ENCODE measurements at regions not wholly inside any gene's neighbourhood (a gene's known extent, or its start where the extent isn't known, plus 50 kb on each side); places are given as distances from the start of the nearest gene placed in this dataset.

DNA sequence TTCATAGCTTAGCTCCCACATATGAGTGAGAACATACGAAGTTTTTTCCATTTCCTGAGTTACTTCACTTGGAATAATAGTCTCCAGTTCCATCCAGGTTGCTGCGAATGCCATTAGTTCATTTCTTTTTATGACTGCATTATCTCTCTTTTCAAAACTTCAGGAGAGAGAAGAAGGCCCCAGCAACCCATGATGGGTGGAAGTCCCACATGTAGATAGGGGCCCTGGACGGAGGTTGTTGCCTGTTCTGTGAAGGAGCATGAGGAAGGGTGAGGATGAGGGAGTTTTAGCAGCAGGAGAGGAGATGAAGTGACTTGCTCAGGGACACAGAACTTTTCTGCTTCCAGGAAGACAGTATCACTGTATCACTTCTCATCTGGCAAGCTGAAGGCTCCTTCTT, 102.2 kb upstream of the KLF4 start:
- CTCF ChIA-PET, result no interaction called here
- POLR2A ChIA-PET, result no interaction called here
- no peak for TF ChIP-seq ZNF155 (tag by site-specific recombination; IDR thresholded peaks at IDR 0.05)
- TF ChIP-seq TCF7L2 (IDR thresholded peaks at IDR 0.05; ENCODE audit: borderline replicate concordance, low read depth, low read length), result no peak
- no peak for TF ChIP-seq ZNF555 (tag by site-specific recombination; conservative IDR thresholded peaks at IDR 0.05)
- no peak for TF ChIP-seq ZNF837 (tag by site-specific recombination; IDR thresholded peaks at IDR 0.05)
- no peak for TF ChIP-seq SP7 (tag by site-specific recombination; IDR thresholded peaks at IDR 0.05)
- TF ChIP-seq, protein P1, sequence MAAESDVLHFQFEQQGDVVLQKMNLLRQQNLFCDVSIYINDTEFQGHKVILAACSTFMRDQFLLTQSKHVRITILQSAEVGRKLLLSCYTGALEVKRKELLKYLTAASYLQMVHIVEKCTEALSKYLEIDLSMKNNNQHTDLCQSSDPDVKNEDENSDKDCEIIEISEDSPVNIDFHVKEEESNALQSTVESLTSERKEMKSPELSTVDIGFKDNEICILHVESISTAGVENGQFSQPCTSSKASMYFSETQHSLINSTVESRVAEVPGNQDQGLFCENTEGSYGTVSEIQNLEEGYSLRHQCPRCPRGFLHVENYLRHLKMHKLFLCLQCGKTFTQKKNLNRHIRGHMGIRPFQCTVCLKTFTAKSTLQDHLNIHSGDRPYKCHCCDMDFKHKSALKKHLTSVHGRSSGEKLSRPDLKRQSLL (tag by site-specific recombination; IDR thresholded peaks at IDR 0.05), result no peak
- no peak for TF ChIP-seq ZNF211 (tag by site-specific recombination; IDR thresholded peaks at IDR 0.05; ENCODE audit: low read depth)
- TF ChIP-seq, protein P2, sequence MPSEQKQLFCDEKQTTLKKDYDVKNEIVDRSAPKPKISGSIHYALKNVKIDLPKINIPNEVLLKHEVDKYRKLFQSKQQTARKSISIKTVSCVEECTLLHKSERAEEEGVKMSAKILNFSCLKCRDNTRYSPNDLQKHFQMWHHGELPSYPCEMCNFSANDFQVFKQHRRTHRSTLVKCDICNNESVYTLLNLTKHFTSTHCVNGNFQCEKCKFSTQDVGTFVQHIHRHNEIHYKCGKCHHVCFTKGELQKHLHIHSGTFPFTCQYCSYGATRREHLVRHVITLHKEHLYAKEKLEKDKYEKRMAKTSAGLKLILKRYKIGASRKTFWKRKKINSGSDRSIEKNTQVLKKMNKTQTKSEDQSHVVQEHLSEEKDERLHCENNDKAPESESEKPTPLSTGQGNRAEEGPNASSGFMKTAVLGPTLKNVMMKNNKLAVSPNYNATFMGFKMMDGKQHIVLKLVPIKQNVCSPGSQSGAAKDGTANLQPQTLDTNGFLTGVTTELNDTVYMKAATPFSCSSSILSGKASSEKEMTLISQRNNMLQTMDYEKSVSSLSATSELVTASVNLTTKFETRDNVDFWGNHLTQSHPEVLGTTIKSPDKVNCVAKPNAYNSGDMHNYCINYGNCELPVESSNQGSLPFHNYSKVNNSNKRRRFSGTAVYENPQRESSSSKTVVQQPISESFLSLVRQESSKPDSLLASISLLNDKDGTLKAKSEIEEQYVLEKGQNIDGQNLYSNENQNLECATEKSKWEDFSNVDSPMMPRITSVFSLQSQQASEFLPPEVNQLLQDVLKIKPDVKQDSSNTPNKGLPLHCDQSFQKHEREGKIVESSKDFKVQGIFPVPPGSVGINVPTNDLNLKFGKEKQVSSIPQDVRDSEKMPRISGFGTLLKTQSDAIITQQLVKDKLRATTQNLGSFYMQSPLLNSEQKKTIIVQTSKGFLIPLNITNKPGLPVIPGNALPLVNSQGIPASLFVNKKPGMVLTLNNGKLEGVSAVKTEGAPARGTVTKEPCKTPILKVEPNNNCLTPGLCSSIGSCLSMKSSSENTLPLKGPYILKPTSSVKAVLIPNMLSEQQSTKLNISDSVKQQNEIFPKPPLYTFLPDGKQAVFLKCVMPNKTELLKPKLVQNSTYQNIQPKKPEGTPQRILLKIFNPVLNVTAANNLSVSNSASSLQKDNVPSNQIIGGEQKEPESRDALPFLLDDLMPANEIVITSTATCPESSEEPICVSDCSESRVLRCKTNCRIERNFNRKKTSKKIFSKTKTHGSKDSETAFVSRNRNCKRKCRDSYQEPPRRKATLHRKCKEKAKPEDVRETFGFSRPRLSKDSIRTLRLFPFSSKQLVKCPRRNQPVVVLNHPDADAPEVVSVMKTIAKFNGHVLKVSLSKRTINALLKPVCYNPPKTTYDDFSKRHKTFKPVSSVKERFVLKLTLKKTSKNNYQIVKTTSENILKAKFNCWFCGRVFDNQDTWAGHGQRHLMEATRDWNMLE (tag by site-specific recombination; conservative IDR thresholded peaks at IDR 0.05; ENCODE audit: low read depth), result no peak
- TF ChIP-seq, protein P3, sequence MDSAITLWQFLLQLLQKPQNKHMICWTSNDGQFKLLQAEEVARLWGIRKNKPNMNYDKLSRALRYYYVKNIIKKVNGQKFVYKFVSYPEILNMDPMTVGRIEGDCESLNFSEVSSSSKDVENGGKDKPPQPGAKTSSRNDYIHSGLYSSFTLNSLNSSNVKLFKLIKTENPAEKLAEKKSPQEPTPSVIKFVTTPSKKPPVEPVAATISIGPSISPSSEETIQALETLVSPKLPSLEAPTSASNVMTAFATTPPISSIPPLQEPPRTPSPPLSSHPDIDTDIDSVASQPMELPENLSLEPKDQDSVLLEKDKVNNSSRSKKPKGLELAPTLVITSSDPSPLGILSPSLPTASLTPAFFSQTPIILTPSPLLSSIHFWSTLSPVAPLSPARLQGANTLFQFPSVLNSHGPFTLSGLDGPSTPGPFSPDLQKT (IDR thresholded peaks at IDR 0.05; ENCODE audit: borderline replicate concordance, low read depth, low read length), result no peak
- TF ChIP-seq, protein P4, sequence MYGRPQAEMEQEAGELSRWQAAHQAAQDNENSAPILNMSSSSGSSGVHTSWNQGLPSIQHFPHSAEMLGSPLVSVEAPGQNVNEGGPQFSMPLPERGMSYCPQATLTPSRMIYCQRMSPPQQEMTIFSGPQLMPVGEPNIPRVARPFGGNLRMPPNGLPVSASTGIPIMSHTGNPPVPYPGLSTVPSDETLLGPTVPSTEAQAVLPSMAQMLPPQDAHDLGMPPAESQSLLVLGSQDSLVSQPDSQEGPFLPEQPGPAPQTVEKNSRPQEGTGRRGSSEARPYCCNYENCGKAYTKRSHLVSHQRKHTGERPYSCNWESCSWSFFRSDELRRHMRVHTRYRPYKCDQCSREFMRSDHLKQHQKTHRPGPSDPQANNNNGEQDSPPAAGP (tag by site-specific recombination; IDR thresholded peaks at IDR 0.05), result no peak
- no peak for TF ChIP-seq ZNF266 (tag by site-specific recombination; IDR thresholded peaks at IDR 0.05; ENCODE audit: low read depth)
- no peak for TF ChIP-seq ZNF549 (tag by site-specific recombination; IDR thresholded peaks at IDR 0.05)
- no peak for TF ChIP-seq ZNF621 (tag by site-specific recombination; IDR thresholded peaks at IDR 0.05)

DNA sequence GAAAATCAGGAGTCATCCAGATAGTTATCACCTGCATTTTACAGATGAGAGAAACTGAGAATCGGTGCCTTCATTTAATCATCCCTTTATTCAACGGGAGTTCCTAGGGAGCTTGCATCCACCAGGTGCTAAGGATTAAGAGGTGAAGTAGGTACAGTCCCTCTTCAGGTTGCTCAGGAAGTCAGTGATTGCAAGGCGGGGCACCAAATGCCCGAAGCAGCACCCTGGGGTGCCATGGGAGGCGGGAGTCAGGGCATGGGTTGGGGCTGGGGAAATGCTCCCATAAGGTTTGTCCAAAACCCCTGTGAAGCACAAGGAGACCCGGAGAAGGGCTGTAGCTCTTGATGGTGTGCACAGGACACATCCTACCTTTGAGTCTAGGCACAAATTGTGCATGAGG, 98.8 kb upstream of the KLF4 start:
- Histone ChIP-seq H3K9me3 (ENCODE audit: control insufficient read depth, insufficient read depth, low read depth, low read length) (no peaks in the 10 kb centered on the region), H3K4me1 (ENCODE audit: control insufficient read depth, insufficient read depth, low read length) (peaks cover 1% of the 10 kb centered on the region; the same call in 1 of the 2 replicates), H3K4me3 (ENCODE audit: low read depth, low read length) (no peak overlapping the region), H3K27ac (ENCODE audit: extremely low read depth, low read depth, low read length) (no peak overlapping the region), H3K36me3 (ENCODE audit: control insufficient read depth in 2 of 2, insufficient read depth in 1 of 2, low read length in 2 of 2) (no peaks in the 10 kb centered on the region)
- POLR2A ChIA-PET, result no interaction called here
- TF ChIP-seq TCF7L2 (IDR thresholded peaks at IDR 0.05; ENCODE audit: borderline replicate concordance, low read depth, low read length) (no peak), SCRT2 (tag by site-specific recombination; IDR thresholded peaks at IDR 0.05) (no peak)
- TF ChIP-seq, protein P5, sequence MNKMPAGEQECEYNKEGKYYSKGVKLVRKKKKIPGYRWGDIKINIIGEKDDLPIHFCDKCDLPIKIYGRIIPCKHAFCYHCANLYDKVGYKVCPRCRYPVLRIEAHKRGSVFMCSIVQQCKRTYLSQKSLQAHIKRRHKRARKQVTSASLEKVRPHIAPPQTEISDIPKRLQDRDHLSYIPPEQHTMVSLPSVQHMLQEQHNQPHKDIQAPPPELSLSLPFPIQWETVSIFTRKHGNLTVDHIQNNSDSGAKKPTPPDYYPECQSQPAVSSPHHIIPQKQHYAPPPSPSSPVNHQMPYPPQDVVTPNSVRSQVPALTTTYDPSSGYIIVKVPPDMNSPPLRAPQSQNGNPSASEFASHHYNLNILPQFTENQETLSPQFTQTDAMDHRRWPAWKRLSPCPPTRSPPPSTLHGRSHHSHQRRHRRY (tag by site-specific recombination; IDR thresholded peaks at IDR 0.05), result no peak
- CTCF ChIA-PET, result no interaction called here

More for the DNA sequence above, 102.2 kb upstream of the KLF4 start:
- Histone ChIP-seq H3K9me3 (ENCODE audit: control insufficient read depth, insufficient read depth, low read depth, low read length) (no peaks in the 10 kb centered on the region), H3K36me3 (ENCODE audit: control insufficient read depth in 2 of 2, insufficient read depth in 1 of 2, low read length in 2 of 2) (no peaks in the 10 kb centered on the region), H3K4me1 (ENCODE audit: control insufficient read depth, insufficient read depth, low read length) (peaks cover 6% of the 10 kb centered on the region), H3K27ac (ENCODE audit: extremely low read depth, low read depth, low read length) (no peak overlapping the region), H3K4me3 (ENCODE audit: low read depth, low read length) (no peak overlapping the region)
